Thyroid gland (tissue), 4 donors: ENCODE measurements at regions not wholly inside any gene's neighbourhood (a gene's known extent, or its start where the extent isn't known, plus 50 kb on each side); places are given as distances from the start of the nearest gene placed in this dataset.

Experiments
- DNase-seq, 2 donors: peaks; one replicate each; pipeline ENCODE4 v3.0.0-alpha.2; 2019
- H3K27ac ChIP-seq, 3 donors: fragments of 200-600 bp; sonication (generic); 1 replicate in 2 of 3; 2 replicates in 1 of 3; pipeline ENCODE4 v1.5.1; 2016 to 2019; ENCODE audit warnings: mild to moderate bottlenecking in 1 of 3, moderate library complexity in 1 of 3
- H3K27me3 ChIP-seq: fragments of 200-600 bp; sonication (generic); one replicate; pipeline ENCODE4 v1.5.1; 2019
- H3K36me3 ChIP-seq, 2 donors: fragments of 200-600 bp; sonication (generic); one replicate each; pipeline ENCODE4 v1.5.1; 2016 to 2019
- H3K4me1 ChIP-seq, 2 donors: fragments of 200-600 bp; sonication (generic); one replicate each; pipeline ENCODE4 v1.5.1; 2017 to 2019
- H3K4me3 ChIP-seq, 3 donors: fragments of 200-600 bp; sonication (generic); replicated peaks in 1 of 3; 1 replicate in 2 of 3; 2 replicates in 1 of 3; pipeline ENCODE4 v1.5.1; 2016; ENCODE audit warnings: mild to moderate bottlenecking in 1 of 3
- H3K9me3 ChIP-seq: fragments of 200-600 bp; sonication (generic); one replicate; pipeline ENCODE4 v1.5.1; 2017
- POLR2A ChIP-seq, 2 donors: fragments of 450-650 bp; IDR thresholded peaks; one replicate each; pipeline ENCODE4 v1.6.1; 2017; ENCODE audit warnings: antibody characterized with exemption in 2 of 2, mild to moderate bottlenecking in 2 of 2, moderate library complexity in 1 of 2
- WGBS, 2 donors: methylation state at CpG; one replicate each; pipeline ENCODE4 v1.1.5; 2017; 5-methylcytosine and 5-hydroxymethylcytosine counted together
- intact Hi-C: fragments of 100-400 bp; cut with DNase I; formaldehyde crosslinking; loops from one replicate; pipeline ENCODE4 v1.15.1; 2023
- TF ChIP-seq, protein P1 (sequence below), 6 experiments: fragments of 200-600 bp in 3 of 6; fragments of 450-650 bp in 3 of 6; sonication (generic) in 3 of 6; IDR thresholded peaks; one replicate each; pipeline ENCODE4 v1.5.1; 2016 to 2019; ENCODE audit warnings: antibody characterized with exemption in 6 of 6, mild to moderate bottlenecking in 2 of 6, inconsistent platforms in 1 of 6, moderate library complexity in 1 of 6

DNA sequence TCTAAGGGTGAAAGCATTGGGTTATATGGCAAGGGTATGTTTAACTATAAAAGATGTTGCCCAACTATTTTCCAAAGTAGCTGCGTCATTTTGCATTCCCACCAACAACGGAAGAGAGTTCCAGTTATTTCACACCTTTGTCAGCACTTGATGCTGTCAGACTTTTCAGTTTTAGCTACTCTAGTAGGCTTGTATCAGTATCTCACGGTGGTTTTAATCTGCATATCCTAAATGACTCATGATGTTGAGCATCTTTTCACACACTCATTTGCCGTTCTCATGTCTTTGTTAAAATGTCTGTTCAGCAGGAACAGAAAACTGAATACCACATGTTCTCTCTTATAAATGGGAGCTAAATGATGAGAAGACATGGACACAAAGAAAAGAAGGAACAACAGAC is 122.3 kb downstream of the RNASET2 start:
- no peak for TF ChIP-seq POLR2A (IDR thresholded peaks at IDR 0.05)
- TF ChIP-seq, protein P1, sequence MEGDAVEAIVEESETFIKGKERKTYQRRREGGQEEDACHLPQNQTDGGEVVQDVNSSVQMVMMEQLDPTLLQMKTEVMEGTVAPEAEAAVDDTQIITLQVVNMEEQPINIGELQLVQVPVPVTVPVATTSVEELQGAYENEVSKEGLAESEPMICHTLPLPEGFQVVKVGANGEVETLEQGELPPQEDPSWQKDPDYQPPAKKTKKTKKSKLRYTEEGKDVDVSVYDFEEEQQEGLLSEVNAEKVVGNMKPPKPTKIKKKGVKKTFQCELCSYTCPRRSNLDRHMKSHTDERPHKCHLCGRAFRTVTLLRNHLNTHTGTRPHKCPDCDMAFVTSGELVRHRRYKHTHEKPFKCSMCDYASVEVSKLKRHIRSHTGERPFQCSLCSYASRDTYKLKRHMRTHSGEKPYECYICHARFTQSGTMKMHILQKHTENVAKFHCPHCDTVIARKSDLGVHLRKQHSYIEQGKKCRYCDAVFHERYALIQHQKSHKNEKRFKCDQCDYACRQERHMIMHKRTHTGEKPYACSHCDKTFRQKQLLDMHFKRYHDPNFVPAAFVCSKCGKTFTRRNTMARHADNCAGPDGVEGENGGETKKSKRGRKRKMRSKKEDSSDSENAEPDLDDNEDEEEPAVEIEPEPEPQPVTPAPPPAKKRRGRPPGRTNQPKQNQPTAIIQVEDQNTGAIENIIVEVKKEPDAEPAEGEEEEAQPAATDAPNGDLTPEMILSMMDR (IDR thresholded peaks at IDR 0.05): no peak
- H3K27ac ChIP-seq: no peak overlapping the region
- intact Hi-C loops: no loop called here

DNA sequence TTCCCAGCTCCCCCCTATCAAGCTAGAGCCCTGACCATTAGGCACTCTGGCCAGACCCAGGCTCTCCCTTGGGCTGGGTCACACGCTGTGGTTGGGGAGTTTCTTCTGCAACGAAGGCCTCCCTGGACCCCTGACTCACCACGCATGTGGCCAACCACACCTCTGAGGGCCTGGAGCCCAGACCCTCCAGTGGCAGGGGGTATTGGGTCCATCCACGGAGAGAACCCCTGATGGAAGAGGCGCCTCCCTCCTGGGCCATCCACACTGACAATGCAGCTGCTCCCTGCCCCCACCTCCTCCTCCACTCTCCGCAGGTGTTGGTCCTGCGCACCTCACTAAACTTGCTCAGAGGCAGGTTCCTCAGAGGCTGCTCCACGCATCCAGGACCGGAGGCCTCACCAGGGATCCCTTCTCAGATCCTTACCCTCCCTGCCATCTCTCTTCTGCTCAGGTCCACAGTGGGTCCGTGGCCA is 125.4 kb downstream of the RNASET2 start:
- Histone ChIP-seq H3K9me3 (no peaks in the 10 kb centered on the region), H3K36me3 (no peaks in the 10 kb centered on the region), H3K27me3 (no peaks in the 10 kb centered on the region), H3K4me1 (no peaks in the 10 kb centered on the region), H3K27ac (no peak overlapping the region), H3K4me3 (no peak overlapping the region)
- no peak for DNase-seq
- TF ChIP-seq POLR2A (IDR thresholded peaks at IDR 0.05): no peak
- TF ChIP-seq, protein P1 (IDR thresholded peaks at IDR 0.05): no peak
- 91 to 92% methylated on average over 9 to 10 of the region's 10 CpGs for WGBS, 2 donors
- intact Hi-C loops: no loop called here

More for the DNA sequence above, 122.3 kb downstream of the RNASET2 start:
- no peaks in the 10 kb centered on the region for H3K36me3 ChIP-seq
- no peak for DNase-seq
- H3K27me3 ChIP-seq: no peaks in the 10 kb centered on the region
- WGBS, 2 donors: 88 to 93% methylated on average over 4 of the region's 4 CpGs
- H3K4me3 ChIP-seq: no peak overlapping the region
- no peaks in the 10 kb centered on the region for H3K9me3 ChIP-seq
- H3K4me1 ChIP-seq: peaks cover 0 to 4% of the 10 kb centered on the region in 2 donors

DNA sequence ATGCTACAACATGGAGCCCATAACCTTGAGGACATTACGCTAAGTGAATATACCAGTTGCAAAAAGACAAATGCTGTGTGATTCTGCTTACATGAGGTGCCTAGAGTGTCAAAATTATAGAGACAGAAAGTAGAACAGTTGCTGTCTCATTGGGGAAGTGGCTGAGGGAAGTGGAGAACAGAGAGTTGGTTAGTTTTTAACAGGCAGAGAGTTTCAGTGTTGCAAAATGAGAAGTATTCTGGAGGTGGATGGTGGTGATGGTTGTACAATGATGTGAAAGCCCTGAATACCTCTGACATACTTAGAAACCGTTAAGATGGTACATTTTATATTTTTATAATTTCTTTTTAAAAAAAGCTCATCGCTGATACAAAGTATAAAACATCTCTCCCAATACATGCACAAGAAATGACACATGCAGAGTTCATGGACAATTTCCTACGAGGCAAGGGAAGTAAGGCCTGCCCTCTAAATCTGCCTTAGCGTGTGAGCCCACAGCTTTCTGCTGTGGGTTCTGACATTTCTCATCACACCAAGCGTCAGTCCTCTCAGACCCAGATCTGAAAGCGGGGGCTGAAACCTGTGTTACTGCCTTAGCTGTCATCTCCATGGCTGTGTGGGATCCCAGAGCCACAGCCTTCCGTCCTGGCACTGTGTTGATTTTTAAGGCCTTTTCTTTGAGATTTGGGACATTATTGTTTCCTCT is 126.0 kb downstream of the RNASET2 start:
- Histone ChIP-seq H3K27ac (no peak overlapping the region), H3K4me3 (no peak overlapping the region), H3K27me3 (no peaks in the 10 kb centered on the region), H3K9me3 (no peaks in the 10 kb centered on the region), H3K36me3 (no peaks in the 10 kb centered on the region), H3K4me1 (no peaks in the 10 kb centered on the region)
- DNase-seq: no peak
- intact Hi-C loops: no loop called here
- no peak for TF ChIP-seq POLR2A (IDR thresholded peaks at IDR 0.05)
- TF ChIP-seq, protein P1 (IDR thresholded peaks at IDR 0.05): no peak
- 83 to 87% methylated on average over 8 of the region's 8 CpGs for WGBS, 2 donors

DNA sequence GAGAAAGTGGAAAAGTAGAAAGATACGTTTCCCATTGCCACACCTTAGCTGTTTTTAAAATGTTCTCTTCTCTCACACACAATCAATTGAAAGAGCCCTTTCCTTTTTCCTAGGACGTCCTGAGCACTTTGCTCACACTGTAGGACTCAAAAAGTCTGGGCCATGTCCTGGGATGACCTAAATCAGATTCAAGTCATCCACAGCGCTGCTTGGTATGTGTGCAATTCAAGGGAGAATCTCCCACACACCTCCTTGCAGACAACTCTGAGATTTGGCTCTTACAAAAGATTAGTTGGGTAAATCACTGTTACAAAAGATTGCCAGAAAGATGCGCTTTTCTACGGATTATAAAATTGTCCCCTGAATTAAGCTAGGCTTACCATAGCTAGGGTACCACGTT is 130.1 kb downstream of the RNASET2 start:
- DNase-seq: no peak
- Histone ChIP-seq H3K27me3 (no peaks in the 10 kb centered on the region), H3K27ac (no peak overlapping the region), H3K4me1 (no peaks in the 10 kb centered on the region), H3K36me3 (no peaks in the 10 kb centered on the region), H3K4me3 (no peak overlapping the region), H3K9me3 (no peaks in the 10 kb centered on the region)
- 87 to 88% methylated on average over 6 of the region's 6 CpGs for WGBS, 2 donors
- intact Hi-C loops: no loop called here
- TF ChIP-seq, protein P1 (IDR thresholded peaks at IDR 0.05): no peak
- TF ChIP-seq POLR2A (IDR thresholded peaks at IDR 0.05): no peak

DNA sequence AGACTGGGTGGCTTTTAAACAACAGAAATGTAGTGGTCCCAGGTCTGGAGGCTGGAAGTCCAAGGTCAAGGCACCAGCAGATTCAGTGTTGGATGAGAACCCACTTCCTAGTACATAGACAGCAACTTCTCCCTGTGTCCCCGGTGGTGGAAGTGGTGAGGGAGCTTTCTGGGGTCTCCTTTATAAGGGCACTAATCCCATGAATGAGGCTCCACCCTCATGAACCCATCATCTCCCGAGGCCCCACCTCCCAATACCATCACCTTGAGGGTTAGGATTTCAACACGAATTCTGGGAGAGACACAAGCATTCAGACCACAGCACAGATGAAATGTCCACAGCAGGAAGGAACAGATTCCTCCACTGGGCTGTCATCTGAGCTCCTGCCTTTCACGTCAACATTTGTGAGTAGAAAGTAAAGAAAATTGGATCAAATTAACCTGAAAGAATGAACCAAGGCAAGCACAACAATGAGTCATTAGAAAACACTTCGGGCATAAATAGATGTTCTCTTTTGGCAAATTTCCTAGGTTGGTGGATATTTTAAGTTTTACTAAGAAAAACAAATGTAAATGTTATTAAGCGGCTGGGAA is 130.7 kb downstream of the RNASET2 start:
- Histone ChIP-seq H3K36me3 (no peaks in the 10 kb centered on the region), H3K4me1 (no peaks in the 10 kb centered on the region), H3K4me3 (no peak overlapping the region), H3K27me3 (no peaks in the 10 kb centered on the region), H3K27ac (no peak overlapping the region), H3K9me3 (no peaks in the 10 kb centered on the region)
- TF ChIP-seq POLR2A (IDR thresholded peaks at IDR 0.05): no peak
- TF ChIP-seq, protein P1 (IDR thresholded peaks at IDR 0.05): no peak
- DNase-seq: no peak
- intact Hi-C loops: no loop called here
- WGBS, 2 donors: 69 to 71% methylated on average over 6 of the region's 6 CpGs
